Osteocyte (in vitro differentiated cells): ENCODE measurements at regions not wholly inside any gene's neighbourhood (a gene's known extent, or its start where the extent isn't known, plus 50 kb on each side); places are given as distances from the start of the nearest gene placed in this dataset.

Source experiments
- DNase-seq: peaks from one replicate; pipeline ENCODE4 v3.0.0; 2021; ENCODE audit warnings: mixed read lengths; ENCODE audit not compliant: unreplicated experiment; ENCODE audit errors: extremely low spot score
- H3K27ac Mint-ChIP-seq: one replicate; pipeline ENCODE4 v1.8.0; 2021; ENCODE audit warnings: mild to moderate bottlenecking, mixed read lengths; ENCODE audit not compliant: unreplicated experiment
- H3K27me3 Mint-ChIP-seq: one replicate; pipeline ENCODE4 v1.8.0; 2021; ENCODE audit warnings: mixed read lengths; ENCODE audit not compliant: unreplicated experiment
- H3K36me3 Mint-ChIP-seq: one replicate; pipeline ENCODE4 v1.8.0; 2021; ENCODE audit warnings: mixed read lengths; ENCODE audit not compliant: unreplicated experiment
- H3K4me1 Mint-ChIP-seq: one replicate; pipeline ENCODE4 v1.8.0; 2021; ENCODE audit warnings: mixed read lengths; ENCODE audit not compliant: unreplicated experiment
- H3K4me3 Mint-ChIP-seq: one replicate; pipeline ENCODE4 v1.8.0; 2021; ENCODE audit warnings: mild to moderate bottlenecking, moderate library complexity, mixed read lengths; ENCODE audit not compliant: unreplicated experiment
- H3K9me3 Mint-ChIP-seq: one replicate; pipeline ENCODE4 v1.8.0; 2021; ENCODE audit warnings: mixed read lengths; ENCODE audit not compliant: unreplicated experiment
- CTCF ChIP-seq: fragments of 200-600 bp; sonication (generic); IDR thresholded peaks from 2 replicates; pipeline ENCODE4 v1.5.0; 2021; ENCODE audit warnings: antibody characterized with exemption, mild to moderate bottlenecking, moderate library complexity

DNA sequence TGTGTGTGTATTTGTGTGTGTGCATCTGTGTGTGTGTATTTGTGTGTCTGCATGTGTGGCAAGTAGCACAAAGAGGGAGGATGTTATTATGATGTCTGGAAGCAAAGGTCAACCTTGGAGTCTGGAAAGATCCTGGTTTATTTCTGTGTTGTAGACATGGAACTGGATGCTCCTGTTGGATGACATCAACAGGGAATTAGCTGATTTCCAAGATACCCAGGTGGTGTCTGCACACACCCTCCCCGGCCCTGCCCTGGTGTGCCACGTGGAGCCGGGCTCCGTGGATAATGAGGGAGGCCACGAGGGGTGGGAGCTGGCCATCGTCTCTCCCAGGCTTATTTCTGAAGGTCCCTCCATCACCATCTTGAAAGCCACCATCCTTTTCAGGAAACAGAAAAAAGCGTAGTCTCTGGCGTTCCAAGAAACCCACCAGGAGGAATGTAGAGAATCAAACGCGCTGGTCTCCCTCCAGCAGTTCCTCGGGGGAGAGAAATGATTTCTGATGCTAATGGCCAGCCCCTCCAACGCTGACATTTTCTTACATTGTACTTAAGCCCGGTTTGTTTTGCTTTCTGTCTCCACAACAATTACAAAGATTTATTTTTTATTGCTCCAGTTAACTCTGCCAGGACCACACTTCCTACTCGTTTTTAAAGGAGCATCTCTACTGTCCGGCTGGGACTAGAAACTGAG is 93.3 kb downstream of the FOXL1 start:
- TF ChIP-seq CTCF = no peak
- Mint-ChIP-seq H3K4me3 (no peak overlapping the region), H3K27ac (no peak overlapping the region), H3K36me3 (no peaks in the 10 kb centered on the region), H3K9me3 (no peaks in the 10 kb centered on the region), H3K27me3 (no peaks in the 10 kb centered on the region), H3K4me1 (peaks cover 56% of the 10 kb centered on the region)
- DNase-seq = no peak

- Mint-ChIP-seq H3K4me3 (no peak overlapping the region), H3K27ac (no peak overlapping the region), H3K27me3 (no peaks in the 10 kb centered on the region), H3K4me1 (peaks cover 49% of the 10 kb centered on the region), H3K36me3 (no peaks in the 10 kb centered on the region), H3K9me3 (no peaks in the 10 kb centered on the region)
- no peak for TF ChIP-seq CTCF
- no peak for DNase-seq
These were observed 94.0 kb downstream of the FOXL1 start for GRCh38 chr16:86672179-86672863.

GRCh38 chr16:86673090-86673955 is 95.0 kb downstream of the FOXL1 start:
- Mint-ChIP-seq H3K27me3 (no peaks in the 10 kb centered on the region), H3K4me3 (no peak overlapping the region), H3K36me3 (no peaks in the 10 kb centered on the region), H3K4me1 (peaks cover 44% of the 10 kb centered on the region), H3K9me3 (no peaks in the 10 kb centered on the region), H3K27ac (no peak overlapping the region)
- no peak for TF ChIP-seq CTCF
- DNase-seq = no peak

- no peak for DNase-seq
- no peaks in the 10 kb centered on the region for H3K9me3 Mint-ChIP-seq
- peaks cover 37% of the 10 kb centered on the region for H3K4me1 Mint-ChIP-seq
- no peaks in the 10 kb centered on the region for H3K36me3 Mint-ChIP-seq
- H3K4me3 Mint-ChIP-seq = no peak overlapping the region
- no peak for TF ChIP-seq CTCF
- no peak overlapping the region for H3K27ac Mint-ChIP-seq
- no peaks in the 10 kb centered on the region for H3K27me3 Mint-ChIP-seq
These were observed 95.7 kb downstream of the FOXL1 start for GRCh38 chr16:86673956-86674453.

- H3K4me3 Mint-ChIP-seq = no peak overlapping the region
- no peaks in the 10 kb centered on the region for H3K9me3 Mint-ChIP-seq
- no peak for DNase-seq
- no peaks in the 10 kb centered on the region for H3K27me3 Mint-ChIP-seq
- no peak for TF ChIP-seq CTCF
- H3K36me3 Mint-ChIP-seq = no peaks in the 10 kb centered on the region
- H3K4me1 Mint-ChIP-seq = peaks cover 37% of the 10 kb centered on the region
- no peak overlapping the region for H3K27ac Mint-ChIP-seq
These were observed 97.9 kb downstream of the FOXL1 start for GRCh38 chr16:86676254-86676670.
